Neural cell (in vitro differentiated cells): ENCODE measurements at regions not wholly inside any gene's neighbourhood (a gene's known extent, or its start where the extent isn't known, plus 50 kb on each side); places are given as distances from the start of the nearest gene placed in this dataset.

Experiments
- H2AFZ ChIP-seq: fragments of 200-600, 300-800 bp; sonication (generic), shearing (Covaris generic); 2 replicates; pipeline ENCODE4 v1.6.0; 2014; ENCODE audit warnings: low read depth, mild to moderate bottlenecking, antibody characterized with exemption, low read length, moderate library complexity
- H3F3A ChIP-seq: fragments of 200-600 bp; shearing (Covaris generic); 2 replicates; pipeline ENCODE4 v1.6.1; 2016; ENCODE audit warnings: mild to moderate bottlenecking, moderate library complexity, mixed read lengths, antibody characterized with exemption, low read length; ENCODE audit not compliant: insufficient read depth, poor library complexity, severe bottlenecking
- H3K27ac ChIP-seq: fragments of 200-600, 300-800 bp; sonication (generic), shearing (Covaris generic); 2 replicates; pipeline ENCODE4 v1.5.1; 2014; ENCODE audit warnings: mild to moderate bottlenecking, low read length, moderate library complexity
- H3K27me3 ChIP-seq: fragments of 300-800, 200-600 bp; sonication (generic), shearing (Covaris generic); 2 replicates; pipeline ENCODE4 v1.6.0; 2014; ENCODE audit warnings: mild to moderate bottlenecking, low read depth, low read length, moderate library complexity; ENCODE audit not compliant: insufficient read depth
- H3K36me3 ChIP-seq: fragments of 300-800, 200-600 bp; sonication (generic), shearing (Covaris generic); 2 replicates; pipeline ENCODE4 v1.5.1; 2014; ENCODE audit warnings: mild to moderate bottlenecking, antibody characterized with exemption, low read length, moderate library complexity; ENCODE audit not compliant: insufficient read depth
- H3K4me2 ChIP-seq: fragments of 300-800, 200-600 bp; sonication (generic), shearing (Covaris generic); 2 replicates; pipeline ENCODE4 v1.6.0; 2014; ENCODE audit warnings: mild to moderate bottlenecking, low read length
- H3K4me3 ChIP-seq: fragments of 300-800, 200-600 bp; sonication (generic), shearing (Covaris generic); 2 replicates; pipeline ENCODE4 v1.5.1; 2014; ENCODE audit warnings: mild to moderate bottlenecking, low read length, moderate library complexity
- H3K79me2 ChIP-seq: fragments of 200-600 bp; shearing (Covaris generic); replicated peaks from 2 replicates; pipeline ENCODE4 v1.6.0; 2014; ENCODE audit warnings: mild to moderate bottlenecking, low read length, moderate library complexity; ENCODE audit not compliant: insufficient read depth
- H3K9ac ChIP-seq: fragments of 300-800, 200-600 bp; sonication (generic), shearing (Covaris generic); 2 replicates; pipeline ENCODE4 v1.6.1; 2016; ENCODE audit warnings: mild to moderate bottlenecking, low read length, mixed read lengths
- H3K9me2 ChIP-seq: fragments of 200-600 bp; shearing (Covaris generic); 2 replicates; pipeline ENCODE4 v1.6.1; 2016; ENCODE audit warnings: mild to moderate bottlenecking, low read length, mixed read lengths; ENCODE audit not compliant: insufficient read depth
- H3K9me3 ChIP-seq: fragments of 200-600, 300-800 bp; sonication (generic), shearing (Covaris generic); 2 replicates; pipeline ENCODE4 v1.6.1; 2016; ENCODE audit warnings: mild to moderate bottlenecking, mixed run types, low read length, moderate library complexity, mixed read lengths
- H4K20me1 ChIP-seq: fragments of 200-600 bp; shearing (Covaris generic); 2 replicates; pipeline ENCODE4 v1.6.1; 2016; ENCODE audit warnings: mild to moderate bottlenecking, mixed run types; ENCODE audit not compliant: insufficient read depth
- CTCF ChIP-seq: fragments of 450-650 bp; IDR thresholded peaks from 2 replicates; pipeline ENCODE4 v1.5.1; 2014; ENCODE audit warnings: antibody characterized with exemption, mild to moderate bottlenecking, moderate library complexity; ENCODE audit not compliant: poor library complexity, severe bottlenecking
- EP300 ChIP-seq: fragments of 450-650 bp; conservative IDR thresholded peaks from 2 replicates; pipeline ENCODE4 v1.6.1; 2014; ENCODE audit warnings: antibody characterized with exemption, mild to moderate bottlenecking, moderate library complexity; ENCODE audit not compliant: poor library complexity, severe bottlenecking
- EZH2 ChIP-seq: fragments of 200-600, 300-800 bp; shearing (Covaris generic), sonication (generic); IDR thresholded peaks from 2 replicates; pipeline ENCODE4 v1.6.1; 2014; ENCODE audit warnings: antibody characterized with exemption, low read length, borderline replicate concordance, mild to moderate bottlenecking; ENCODE audit not compliant: insufficient read depth, poor library complexity, severe bottlenecking
- MXI1 ChIP-seq: fragments of 450-650 bp; conservative IDR thresholded peaks from 2 replicates; pipeline ENCODE4 v1.6.1; 2014; ENCODE audit warnings: antibody characterized with exemption, mild to moderate bottlenecking; ENCODE audit not compliant: poor library complexity, severe bottlenecking
- POLR2AphosphoS5 ChIP-seq: IDR thresholded peaks from 2 replicates; pipeline ENCODE4 v1.6.1; 2012
- RAD21 ChIP-seq: fragments of 450-650 bp; conservative IDR thresholded peaks from 2 replicates; pipeline ENCODE4 v1.6.1; 2014; ENCODE audit warnings: antibody characterized with exemption, mild to moderate bottlenecking, moderate library complexity
- SMC3 ChIP-seq: fragments of 450-650 bp; conservative IDR thresholded peaks from 2 replicates; pipeline ENCODE4 v1.6.1; 2014; ENCODE audit warnings: antibody characterized with exemption, mild to moderate bottlenecking, moderate library complexity; ENCODE audit not compliant: poor library complexity
- TAF1 ChIP-seq: IDR thresholded peaks from 2 replicates; pipeline ENCODE4 v1.6.1; 2012; ENCODE audit warnings: low read depth
- TF ChIP-seq, protein P1 (sequence below): IDR thresholded peaks from 2 replicates; pipeline ENCODE4 v1.6.1; 2012; ENCODE audit warnings: borderline replicate concordance

GRCh38 chr20:54774426-54774825, 299.0 kb downstream of the DOK5 start:
- H3K9ac ChIP-seq: no peak overlapping the region
- no peaks in the 10 kb centered on the region for H3K79me2 ChIP-seq
- H3K9me3 ChIP-seq: no peaks in the 10 kb centered on the region
- TF ChIP-seq SMC3: no peak
- TF ChIP-seq TAF1: no peak
- no peak for TF ChIP-seq EZH2
- TF ChIP-seq RAD21: no peak
- TF ChIP-seq CTCF: no peak
- no peaks in the 10 kb centered on the region for H3K36me3 ChIP-seq
- H4K20me1 ChIP-seq: no peaks in the 10 kb centered on the region
- no peaks in the 10 kb centered on the region for H3K27me3 ChIP-seq
- no peaks in the 10 kb centered on the region for H3K9me2 ChIP-seq
- H3F3A ChIP-seq: no peaks in the 10 kb centered on the region
- no peak overlapping the region for H3K4me2 ChIP-seq
- no peak overlapping the region for H2AFZ ChIP-seq
- no peak overlapping the region for H3K4me3 ChIP-seq
- no peak overlapping the region for H3K27ac ChIP-seq

- no peaks in the 10 kb centered on the region for H4K20me1 ChIP-seq
- H3K27ac ChIP-seq: no peak overlapping the region
- no peak overlapping the region for H2AFZ ChIP-seq
- H3K9me3 ChIP-seq: no peaks in the 10 kb centered on the region
- no peak overlapping the region for H3K9ac ChIP-seq
- H3K79me2 ChIP-seq: no peaks in the 10 kb centered on the region
- no peaks in the 10 kb centered on the region for H3F3A ChIP-seq
- no peaks in the 10 kb centered on the region for H3K36me3 ChIP-seq
- H3K27me3 ChIP-seq: no peaks in the 10 kb centered on the region
- no peak overlapping the region for H3K4me3 ChIP-seq
- H3K9me2 ChIP-seq: no peaks in the 10 kb centered on the region
- H3K4me2 ChIP-seq: no peak overlapping the region
- no peak for TF ChIP-seq EZH2
- TF ChIP-seq MXI1: no peak
- TF ChIP-seq SMC3: no peak
Observed at GRCh38 chr20:54773643-54774000, 298.2 kb downstream of the DOK5 start.

GRCh38 chr20:54772893-54773642, 297.7 kb downstream of the DOK5 start:
- no peak overlapping the region for H3K9ac ChIP-seq
- no peak overlapping the region for H2AFZ ChIP-seq
- no peaks in the 10 kb centered on the region for H3K9me2 ChIP-seq
- no peaks in the 10 kb centered on the region for H3K79me2 ChIP-seq
- H3K9me3 ChIP-seq: no peaks in the 10 kb centered on the region
- H4K20me1 ChIP-seq: no peaks in the 10 kb centered on the region
- no peak for TF ChIP-seq TAF1
- TF ChIP-seq POLR2AphosphoS5: no peak
- TF ChIP-seq, protein P1, sequence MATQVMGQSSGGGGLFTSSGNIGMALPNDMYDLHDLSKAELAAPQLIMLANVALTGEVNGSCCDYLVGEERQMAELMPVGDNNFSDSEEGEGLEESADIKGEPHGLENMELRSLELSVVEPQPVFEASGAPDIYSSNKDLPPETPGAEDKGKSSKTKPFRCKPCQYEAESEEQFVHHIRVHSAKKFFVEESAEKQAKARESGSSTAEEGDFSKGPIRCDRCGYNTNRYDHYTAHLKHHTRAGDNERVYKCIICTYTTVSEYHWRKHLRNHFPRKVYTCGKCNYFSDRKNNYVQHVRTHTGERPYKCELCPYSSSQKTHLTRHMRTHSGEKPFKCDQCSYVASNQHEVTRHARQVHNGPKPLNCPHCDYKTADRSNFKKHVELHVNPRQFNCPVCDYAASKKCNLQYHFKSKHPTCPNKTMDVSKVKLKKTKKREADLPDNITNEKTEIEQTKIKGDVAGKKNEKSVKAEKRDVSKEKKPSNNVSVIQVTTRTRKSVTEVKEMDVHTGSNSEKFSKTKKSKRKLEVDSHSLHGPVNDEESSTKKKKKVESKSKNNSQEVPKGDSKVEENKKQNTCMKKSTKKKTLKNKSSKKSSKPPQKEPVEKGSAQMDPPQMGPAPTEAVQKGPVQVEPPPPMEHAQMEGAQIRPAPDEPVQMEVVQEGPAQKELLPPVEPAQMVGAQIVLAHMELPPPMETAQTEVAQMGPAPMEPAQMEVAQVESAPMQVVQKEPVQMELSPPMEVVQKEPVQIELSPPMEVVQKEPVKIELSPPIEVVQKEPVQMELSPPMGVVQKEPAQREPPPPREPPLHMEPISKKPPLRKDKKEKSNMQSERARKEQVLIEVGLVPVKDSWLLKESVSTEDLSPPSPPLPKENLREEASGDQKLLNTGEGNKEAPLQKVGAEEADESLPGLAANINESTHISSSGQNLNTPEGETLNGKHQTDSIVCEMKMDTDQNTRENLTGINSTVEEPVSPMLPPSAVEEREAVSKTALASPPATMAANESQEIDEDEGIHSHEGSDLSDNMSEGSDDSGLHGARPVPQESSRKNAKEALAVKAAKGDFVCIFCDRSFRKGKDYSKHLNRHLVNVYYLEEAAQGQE: no peak
- no peak for TF ChIP-seq SMC3
- TF ChIP-seq CTCF: no peak
- TF ChIP-seq MXI1: no peak
- TF ChIP-seq EP300: no peak
- TF ChIP-seq RAD21: no peak
- no peak for TF ChIP-seq EZH2
- H3K27me3 ChIP-seq: no peaks in the 10 kb centered on the region
- no peak overlapping the region for H3K4me3 ChIP-seq
- no peak overlapping the region for H3K27ac ChIP-seq
- H3F3A ChIP-seq: no peaks in the 10 kb centered on the region
- no peak overlapping the region for H3K4me2 ChIP-seq
- no peaks in the 10 kb centered on the region for H3K36me3 ChIP-seq
